Testis (tissue), 2 donors: ENCODE measurements at regions not wholly inside any gene's neighbourhood (a gene's known extent, or its start where the extent isn't known, plus 50 kb on each side); places are given as distances from the start of the nearest gene placed in this dataset.
"Not testable (repeated sequence)": the region's sequence is repeated elsewhere in the genome, so short reads cannot be mapped to it uniquely, and the experiment has no call there.

Experiments
- POLR2A ChIP-seq: fragments of 450-650 bp; IDR thresholded peaks from one replicate; pipeline ENCODE4 v1.6.1; 2017; ENCODE audit warnings: antibody characterized with exemption, mild to moderate bottlenecking, moderate library complexity
- TF ChIP-seq, protein P1 (sequence below), 3 experiments: fragments of 450-650 bp in 2 of 3; fragments of 200-600 bp in 1 of 3; sonication (generic) in 1 of 3; IDR thresholded peaks; one replicate each; pipeline ENCODE4 v1.5.1; 2016 to 2019; ENCODE audit warnings: antibody characterized with exemption in 3 of 3, mild to moderate bottlenecking in 2 of 3, moderate library complexity in 1 of 3

DNA sequence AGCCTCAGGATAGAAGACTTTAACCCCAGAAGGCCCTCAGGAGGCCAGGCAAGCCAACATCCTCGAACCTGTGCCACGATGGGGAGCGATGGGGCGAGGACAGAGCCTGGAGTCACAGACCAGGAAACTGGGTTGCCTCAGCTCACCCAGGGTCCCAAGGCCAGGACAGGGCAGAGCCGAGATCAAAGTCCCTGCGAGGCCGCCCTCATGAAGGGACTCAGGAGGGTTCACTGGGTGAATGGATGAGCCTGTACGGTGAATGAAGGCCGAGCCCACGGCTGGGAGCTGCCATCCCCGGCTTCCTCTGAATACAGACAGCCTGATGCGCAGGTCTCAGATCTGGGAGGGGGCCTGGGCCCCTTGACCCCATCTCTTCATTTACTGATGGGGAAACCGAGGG lies 170.1 kb upstream of the FOXD4L5 start:
- TF ChIP-seq POLR2A: not testable (repeated sequence)
- TF ChIP-seq, protein P1, sequence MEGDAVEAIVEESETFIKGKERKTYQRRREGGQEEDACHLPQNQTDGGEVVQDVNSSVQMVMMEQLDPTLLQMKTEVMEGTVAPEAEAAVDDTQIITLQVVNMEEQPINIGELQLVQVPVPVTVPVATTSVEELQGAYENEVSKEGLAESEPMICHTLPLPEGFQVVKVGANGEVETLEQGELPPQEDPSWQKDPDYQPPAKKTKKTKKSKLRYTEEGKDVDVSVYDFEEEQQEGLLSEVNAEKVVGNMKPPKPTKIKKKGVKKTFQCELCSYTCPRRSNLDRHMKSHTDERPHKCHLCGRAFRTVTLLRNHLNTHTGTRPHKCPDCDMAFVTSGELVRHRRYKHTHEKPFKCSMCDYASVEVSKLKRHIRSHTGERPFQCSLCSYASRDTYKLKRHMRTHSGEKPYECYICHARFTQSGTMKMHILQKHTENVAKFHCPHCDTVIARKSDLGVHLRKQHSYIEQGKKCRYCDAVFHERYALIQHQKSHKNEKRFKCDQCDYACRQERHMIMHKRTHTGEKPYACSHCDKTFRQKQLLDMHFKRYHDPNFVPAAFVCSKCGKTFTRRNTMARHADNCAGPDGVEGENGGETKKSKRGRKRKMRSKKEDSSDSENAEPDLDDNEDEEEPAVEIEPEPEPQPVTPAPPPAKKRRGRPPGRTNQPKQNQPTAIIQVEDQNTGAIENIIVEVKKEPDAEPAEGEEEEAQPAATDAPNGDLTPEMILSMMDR (IDR thresholded peaks at IDR 0.05): not testable (repeated sequence)
